ENCODE measurements at regions not wholly inside any gene's neighbourhood (a gene's known extent, or its start where the extent isn't known, plus 50 kb on each side); places are given as distances from the start of the nearest gene placed in this dataset.

- DNase-seq: no peak
Measured at GRCh38 chr2:66897691-66898150, 462.8 kb downstream of the MEIS1 start.

GRCh38 chr2:66899109-66899508 lies 464.2 kb downstream of the MEIS1 start:
- DNase-seq: no peak

GRCh38 chr2:66899648-66900047 lies 464.7 kb downstream of the MEIS1 start:
- DNase-seq: no peak

GRCh38 chr2:66901344-66901743 lies 466.4 kb downstream of the MEIS1 start:
- no peak for DNase-seq

- DNase-seq: no peak
Measured at GRCh38 chr2:66903183-66903582, 468.3 kb downstream of the MEIS1 start.

- DNase-seq: no peak
Measured at GRCh38 chr2:66903745-66904465, 469.0 kb downstream of the MEIS1 start.

- DNase-seq: no peak
Measured at GRCh38 chr2:66915237-66915636, 480.3 kb downstream of the MEIS1 start.

GRCh38 chr2:66919286-66919685 lies 477.8 kb upstream of the ETAA1 start:
- no peak for DNase-seq

- DNase-seq: no peak
Measured at GRCh38 chr2:66920415-66920814, 476.7 kb upstream of the ETAA1 start.

GRCh38 chr2:66925128-66925527 lies 472.0 kb upstream of the ETAA1 start:
- no peak for DNase-seq

GRCh38 chr2:66926594-66927112 lies 470.5 kb upstream of the ETAA1 start:
- no peak for DNase-seq

GRCh38 chr2:66929632-66930338 lies 467.3 kb upstream of the ETAA1 start:
- no peak for DNase-seq

GRCh38 chr2:66930339-66931220 lies 466.6 kb upstream of the ETAA1 start:
- no peak for DNase-seq

- DNase-seq: no peak
Measured at GRCh38 chr2:66938471-66938967, 458.6 kb upstream of the ETAA1 start.

GRCh38 chr2:66940080-66940479 lies 457.1 kb upstream of the ETAA1 start:
- DNase-seq: no peak

GRCh38 chr2:66948234-66948633 lies 448.9 kb upstream of the ETAA1 start:
- no peak for DNase-seq

- DNase-seq: no peak
Measured at GRCh38 chr2:66957198-66957597, 439.9 kb upstream of the ETAA1 start.

GRCh38 chr2:66957677-66958076 lies 439.5 kb upstream of the ETAA1 start:
- DNase-seq: no peak

- no peak for DNase-seq
Measured at GRCh38 chr2:66960161-66960560, 437.0 kb upstream of the ETAA1 start.

- no peak for DNase-seq
Measured at GRCh38 chr2:66962716-66963115, 434.4 kb upstream of the ETAA1 start.

- no peak for DNase-seq
Measured at GRCh38 chr2:66966631-66967030, 430.5 kb upstream of the ETAA1 start.

- DNase-seq: no peak
Measured at GRCh38 chr2:66968946-66969345, 428.2 kb upstream of the ETAA1 start.

GRCh38 chr2:66981074-66981473 lies 416.1 kb upstream of the ETAA1 start:
- no peak for DNase-seq

Data from activated CD4-positive, alpha-beta T cell treated with anti-CD3 and anti-CD28 coated beads, Interleukin-2, amount 50 U/mL, for 16 hours (primary cell).